Sciatic nerve (tissue), 2 donors: ENCODE measurements at regions not wholly inside any gene's neighbourhood (a gene's known extent, or its start where the extent isn't known, plus 50 kb on each side); places are given as distances from the start of the nearest gene placed in this dataset.
A peak's percentile ranks its signal among the peaks of the same experiment; 100 is the strongest.

Source experiments
- ATAC-seq: fragments of 200-7000 bp; cut with Tn5 transposase; one replicate; pipeline ENCODE4 v1.9.1; 2020; ENCODE audit warnings: mild to moderate bottlenecking, moderate library complexity
- DNase-seq: peaks from one replicate; pipeline ENCODE4 v3.0.0-alpha.2; 2020; ENCODE audit warnings: low spot score
- intact Hi-C: fragments of 100-400 bp; cut with DNase I; formaldehyde crosslinking; loops from one replicate; pipeline ENCODE4 v1.14.2; 2022
- donor health status: DM: no; HTN: no; CAD: no.
- donor health status: DM: no; HTN: no; CAD: no.

GRCh38 chr4:16290681-16291420, 64.6 kb upstream of the TAPT1 start:
- intact Hi-C loops = no loop called here
- ATAC-seq = no peak
- DNase-seq = no peak

- intact Hi-C loops = no loop called here
- DNase-seq = no peak
- peak; percentile 44 for ATAC-seq
Observed at GRCh38 chr4:16289897-16290554, 63.8 kb upstream of the TAPT1 start.

GRCh38 chr4:16284050-16284449, 57.8 kb upstream of the TAPT1 start:
- DNase-seq (no peak), ATAC-seq (no peak)
- intact Hi-C loops = no loop called here

GRCh38 chr4:16278178-16278577, 51.9 kb upstream of the TAPT1 start:
- intact Hi-C loops = no loop called here
- DNase-seq (no peak), ATAC-seq (no peak)
